B cell (primary cell): ENCODE measurements at regions not wholly inside any gene's neighbourhood (a gene's known extent, or its start where the extent isn't known, plus 50 kb on each side); places are given as distances from the start of the nearest gene placed in this dataset.

Source experiments
- CTCF ChIP-seq: fragments of 200-600 bp; IDR thresholded peaks from one replicate; pipeline ENCODE4 v1.8.0; 2022; ENCODE audit warnings: antibody characterized with exemption, mild to moderate bottlenecking
- EZH2 ChIP-seq: IDR thresholded peaks from 2 replicates; pipeline ENCODE4 v1.6.1; 2012; ENCODE audit warnings: borderline replicate concordance, low read depth, mild to moderate bottlenecking, moderate library complexity, low read length; ENCODE audit not compliant: insufficient read depth, poor library complexity, severe bottlenecking

- TF ChIP-seq CTCF (no peak), EZH2 (no peak)
Observed at GRCh38 chr2:220781622-220782241, 790.4 kb downstream of the EPHA4 start.
